Cardiac septum (tissue), 1 donor: ENCODE measurements at regions not wholly inside any gene's neighbourhood (a gene's known extent, or its start where the extent isn't known, plus 50 kb on each side); places are given as distances from the start of the nearest gene placed in this dataset.
"Not testable (repeated sequence)": the region's sequence is repeated elsewhere in the genome, so short reads cannot be mapped to it uniquely, and the experiment has no call there.

Source experiments
- DNase-seq: peaks from one replicate; pipeline ENCODE4 v3.0.0-alpha.2; 2020; ENCODE audit warnings: low spot score
- intact Hi-C: fragments of 100-400 bp; cut with DNase I; formaldehyde crosslinking; loops from one replicate; pipeline ENCODE4 v1.14.0; 2022
- donor health status: DM: no; HTN: no; CAD: no.

DNA sequence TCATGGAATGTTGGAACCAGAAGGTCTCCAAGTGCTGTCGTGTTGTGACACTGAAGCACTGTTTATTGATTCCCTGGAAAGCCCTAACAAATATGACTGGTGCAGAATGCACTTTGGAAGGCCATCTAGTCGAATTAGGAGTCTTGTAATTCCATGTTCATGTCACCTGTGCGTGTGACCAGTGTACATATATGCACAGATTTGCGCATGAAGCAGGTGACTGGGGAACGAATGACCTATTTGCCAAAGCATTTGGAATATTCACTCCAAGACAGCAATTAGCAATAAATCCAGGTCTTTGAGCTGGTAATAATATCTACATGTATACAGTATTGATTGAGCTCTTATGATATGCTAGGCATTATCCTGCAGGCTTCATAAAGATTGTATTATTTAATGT is 177.5 kb upstream of the PFN2 start:
- intact Hi-C loops, result no loop called here
- no peak for DNase-seq

DNA sequence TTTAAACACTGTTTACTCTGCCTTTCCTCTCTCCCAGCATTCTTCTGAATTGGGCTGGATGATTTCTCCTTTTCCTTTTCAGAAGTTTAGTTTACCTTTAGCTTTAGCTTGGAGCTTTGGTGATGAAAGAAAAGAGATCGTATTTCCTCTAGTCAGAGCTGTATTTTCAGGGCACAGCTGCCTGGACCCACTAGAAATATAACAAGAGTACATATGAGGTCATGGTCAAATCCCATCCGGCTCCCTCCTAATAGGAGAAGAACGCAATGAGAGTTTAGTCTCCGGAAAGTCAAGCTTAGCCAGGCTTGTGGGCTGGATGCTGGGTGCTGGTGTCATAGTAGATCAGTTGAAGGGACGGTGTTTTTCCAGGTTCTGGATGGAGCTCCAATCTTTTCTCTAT is 177.1 kb upstream of the PFN2 start:
- DNase-seq, result no peak
- intact Hi-C loops, result no loop called here

DNA sequence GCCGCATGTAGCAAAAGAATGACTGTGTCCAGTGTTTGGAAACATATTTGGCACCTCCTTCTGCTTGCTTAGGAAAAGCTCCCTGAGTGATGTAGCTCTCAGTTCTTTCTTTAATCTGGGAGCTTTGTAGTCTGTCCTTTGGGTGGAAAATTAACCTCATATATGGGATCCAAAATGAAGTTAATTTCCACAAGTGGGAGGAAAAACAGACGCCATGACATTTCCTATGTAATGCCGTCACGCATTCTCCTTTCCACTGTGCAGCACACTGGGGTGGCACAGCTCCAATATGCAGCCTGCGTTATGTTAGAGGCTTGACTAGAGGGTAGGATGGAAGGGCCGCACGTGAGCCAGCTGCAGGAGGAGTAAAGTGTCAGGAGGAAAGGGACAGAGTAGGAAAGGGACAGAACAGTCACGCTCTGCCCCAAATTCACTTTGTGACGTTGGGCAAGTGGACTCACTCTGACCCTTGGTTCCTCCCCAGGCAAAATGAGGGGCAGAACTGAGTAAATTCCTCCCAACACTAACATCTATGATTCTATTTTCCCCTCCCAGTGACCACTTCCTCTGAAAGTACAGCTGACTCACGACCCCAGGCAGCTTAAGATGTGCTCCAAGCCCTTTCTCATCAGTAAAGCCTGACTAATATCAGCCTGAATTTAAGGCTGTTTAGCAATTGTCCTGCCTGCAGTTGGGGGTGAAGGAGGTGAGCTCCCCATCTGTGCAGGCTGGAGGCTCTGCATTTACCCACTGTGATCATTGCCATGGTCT is 176.5 kb upstream of the PFN2 start:
- DNase-seq, result no peak
- intact Hi-C loops, result no loop called here

DNA sequence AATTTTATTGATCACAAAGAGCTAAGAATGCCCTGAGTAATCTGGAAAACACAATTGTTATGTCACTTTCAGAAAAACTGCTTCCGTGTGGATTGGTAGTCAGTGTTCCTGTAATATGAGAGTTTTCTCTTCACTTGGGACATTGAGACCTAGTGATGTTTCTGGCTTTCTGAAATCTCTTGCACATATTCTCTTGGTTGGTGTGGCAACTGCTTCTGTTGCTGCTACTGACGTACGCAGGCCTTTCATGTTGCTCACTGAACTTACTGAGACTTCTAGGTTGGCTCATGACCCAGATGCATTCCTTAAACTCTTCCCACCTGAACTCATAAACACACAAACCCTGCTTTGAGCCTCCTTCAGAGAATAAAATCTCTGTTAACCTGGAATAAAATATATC is 175.0 kb upstream of the PFN2 start:
- DNase-seq, result no peak
- intact Hi-C loops, result no loop called here

DNA sequence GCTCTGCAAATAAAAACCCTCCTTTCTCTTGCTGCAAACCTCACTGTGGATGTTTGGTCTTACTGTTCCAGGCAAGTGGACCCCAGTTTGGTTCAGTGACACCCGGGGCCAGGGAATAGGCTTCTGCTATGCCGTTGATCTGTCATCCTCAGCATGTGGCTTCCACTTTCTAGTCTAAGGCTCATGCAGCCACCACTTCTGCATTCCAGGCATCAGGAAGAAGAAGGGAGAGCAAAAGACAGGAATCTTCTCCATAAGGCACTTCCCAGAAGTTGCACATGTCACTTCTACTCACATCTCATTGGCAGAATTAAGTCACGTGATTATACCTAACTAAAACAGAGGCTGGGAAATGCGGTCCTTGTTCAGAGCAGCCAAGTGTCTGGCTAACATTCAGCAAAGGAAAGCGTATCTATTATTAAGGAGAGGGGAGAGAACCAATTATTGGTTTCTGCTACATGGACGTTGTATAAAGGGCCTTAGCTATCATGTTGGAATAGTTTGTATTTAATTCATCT is 173.6 kb upstream of the PFN2 start:
- no peak for DNase-seq
- intact Hi-C loops, result no loop called here

DNA sequence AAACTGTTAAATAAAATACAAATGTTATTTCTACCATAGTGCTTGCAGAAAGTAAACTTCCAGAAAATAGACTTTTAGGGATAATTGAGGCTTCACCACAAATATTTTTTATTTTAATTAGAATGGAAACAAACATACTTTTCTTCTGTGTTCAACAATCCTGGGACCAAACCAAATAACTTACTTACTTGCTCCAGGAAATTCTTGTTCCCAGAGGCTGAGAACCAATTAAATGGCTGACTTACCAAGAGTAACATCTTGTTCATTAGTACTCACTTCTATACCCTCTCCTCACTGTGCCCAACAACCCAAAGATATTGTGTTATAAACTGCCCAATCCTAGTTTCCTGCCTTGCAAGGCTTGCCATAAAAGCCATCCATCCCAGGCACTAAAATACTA is 172.2 kb upstream of the PFN2 start:
- DNase-seq, result no peak
- intact Hi-C loops, result no loop called here

DNA sequence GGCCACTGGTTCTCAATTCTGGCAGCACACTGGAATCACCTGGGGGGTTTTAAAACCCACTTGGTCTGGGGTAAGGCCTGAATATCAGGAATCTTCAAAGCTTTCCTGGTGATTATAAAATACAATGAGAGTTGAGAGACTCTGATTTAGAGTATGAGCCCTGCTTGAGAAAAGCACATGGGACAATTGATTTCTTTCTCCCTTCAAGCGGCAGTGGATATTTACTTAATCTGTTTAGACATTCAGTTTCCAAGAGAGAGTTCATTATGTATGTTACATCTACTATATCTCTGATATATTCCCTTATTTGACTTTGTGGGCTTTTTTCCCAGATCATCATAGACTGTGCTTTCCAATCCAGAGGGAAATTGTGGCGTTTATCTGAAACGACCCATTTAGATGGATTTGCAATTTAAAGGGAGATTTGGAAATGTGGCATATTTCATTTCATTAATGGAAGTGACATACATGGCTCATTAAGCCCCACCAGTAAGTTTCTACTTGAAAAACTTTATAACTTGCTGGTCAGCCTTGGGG is 171.2 kb upstream of the PFN2 start:
- intact Hi-C loops, result no loop called here
- DNase-seq, result no peak

DNA sequence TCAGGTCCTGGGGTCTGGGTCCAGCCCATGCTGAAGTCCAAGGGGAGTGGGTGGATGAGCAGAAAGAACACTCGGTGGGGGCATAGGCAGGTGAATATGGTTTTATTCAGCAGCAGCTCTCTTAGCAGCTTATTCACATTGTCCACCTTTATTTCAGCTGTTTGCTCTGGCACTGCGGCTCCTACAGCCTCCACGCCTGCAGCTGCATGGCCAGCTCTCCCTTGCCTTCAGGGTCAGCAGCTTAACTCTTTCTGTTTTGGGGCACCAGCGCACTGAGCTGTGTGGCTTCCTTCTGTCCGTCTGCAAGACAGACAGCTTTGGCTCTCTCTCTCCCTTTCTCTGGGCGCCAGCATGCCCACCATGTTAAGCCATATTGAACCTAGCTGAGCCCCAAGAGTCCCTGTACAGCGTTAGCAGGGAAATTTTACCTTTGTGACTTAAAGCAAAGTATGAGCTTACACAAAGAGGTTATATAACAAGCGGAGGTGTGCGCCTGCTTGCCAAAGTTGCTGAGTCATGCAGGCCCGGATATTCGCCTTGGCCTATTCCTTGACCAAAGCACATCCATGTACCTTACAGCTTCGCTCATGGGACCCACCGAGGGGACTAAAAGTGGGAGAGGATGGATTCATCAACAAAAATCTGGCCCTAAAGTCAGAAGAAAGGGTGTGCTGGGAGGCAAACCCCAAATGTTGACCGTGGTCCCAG is 170.1 kb upstream of the PFN2 start:
- DNase-seq, result no peak
- intact Hi-C loops, result no loop called here

DNA sequence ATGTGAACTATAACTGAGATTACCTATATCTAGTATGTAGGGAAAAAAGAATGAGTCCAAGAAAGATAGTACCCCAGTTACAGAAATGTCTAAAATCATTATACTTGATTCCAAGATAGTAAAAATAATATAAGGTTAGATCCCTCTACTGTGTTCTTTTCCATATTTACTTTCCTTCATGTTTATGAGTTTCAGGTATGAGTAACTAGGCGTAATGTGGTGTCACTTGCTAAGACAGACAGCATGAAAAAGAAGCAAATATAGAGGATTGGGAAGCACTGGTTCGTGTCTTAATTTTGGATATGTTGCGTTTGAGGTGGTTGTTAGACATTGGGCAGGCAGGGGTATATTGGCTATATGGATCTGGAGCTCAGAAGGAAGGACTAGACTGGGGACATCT is 168.1 kb upstream of the PFN2 start:
- no peak for DNase-seq
- intact Hi-C loops, result no loop called here

DNA sequence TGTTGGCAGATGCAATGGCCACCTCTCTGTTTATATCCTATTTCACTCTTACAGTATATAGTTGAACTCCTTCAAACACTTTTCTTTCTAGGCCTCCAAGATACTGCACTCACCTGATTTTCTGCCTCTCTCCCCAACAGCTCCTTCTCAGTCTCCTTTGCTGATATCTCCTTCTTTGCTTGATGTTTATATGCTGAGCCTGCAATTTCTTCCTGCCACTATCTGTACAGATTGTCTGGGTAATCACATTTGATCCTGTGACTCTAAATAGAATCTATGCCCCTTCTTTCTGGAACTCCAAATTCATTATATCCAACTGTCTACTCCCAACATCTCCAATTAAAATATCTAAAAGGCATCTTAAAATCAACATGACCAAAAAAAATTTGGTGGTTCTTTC is 165.5 kb upstream of the PFN2 start:
- DNase-seq, result no peak
- intact Hi-C loops, result no loop called here

DNA sequence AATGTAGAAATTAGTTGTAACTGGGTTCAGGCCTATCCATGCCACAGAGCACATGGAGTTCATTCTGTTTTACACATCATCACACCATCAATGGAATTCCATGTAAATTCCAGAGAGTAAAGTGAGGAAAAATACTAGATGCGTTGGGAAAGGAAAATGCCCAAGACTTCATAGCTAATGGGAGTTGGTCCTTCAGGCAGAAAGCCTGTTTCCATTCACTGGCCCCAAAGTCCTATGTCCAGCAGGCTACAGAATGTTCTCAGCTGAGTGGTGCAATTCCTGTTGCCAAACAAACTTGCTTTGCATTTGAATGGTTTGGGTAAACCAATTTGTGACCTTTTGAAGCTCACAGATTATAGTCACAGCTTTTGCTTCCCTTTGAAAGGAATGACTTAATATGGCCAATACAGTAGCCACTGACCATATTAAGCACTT is 164.6 kb upstream of the PFN2 start:
- no peak for DNase-seq

DNA sequence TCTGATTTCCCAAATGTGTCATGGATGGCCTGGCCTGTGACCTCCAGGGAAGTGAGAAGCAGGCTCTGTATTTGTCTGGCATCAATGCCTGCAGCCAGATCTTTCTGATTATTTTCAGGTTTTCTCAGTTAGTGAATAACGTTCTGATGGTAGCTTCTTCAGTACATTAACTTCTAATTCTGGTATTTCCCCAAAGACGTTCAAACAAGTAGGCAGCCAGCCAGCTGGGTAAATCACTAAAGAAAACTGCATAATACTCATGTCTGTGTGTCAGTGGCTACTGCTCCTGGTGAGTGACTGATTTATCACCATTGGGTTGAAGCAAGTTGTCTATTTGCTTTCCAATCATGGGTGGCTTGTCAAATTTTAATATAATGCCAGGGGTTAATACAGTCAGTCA is 162.6 kb upstream of the PFN2 start:
- intact Hi-C loops, result no loop called here

More for the DNA sequence above, 164.6 kb upstream of the PFN2 start:
- intact Hi-C loops, result no loop called here

DNA sequence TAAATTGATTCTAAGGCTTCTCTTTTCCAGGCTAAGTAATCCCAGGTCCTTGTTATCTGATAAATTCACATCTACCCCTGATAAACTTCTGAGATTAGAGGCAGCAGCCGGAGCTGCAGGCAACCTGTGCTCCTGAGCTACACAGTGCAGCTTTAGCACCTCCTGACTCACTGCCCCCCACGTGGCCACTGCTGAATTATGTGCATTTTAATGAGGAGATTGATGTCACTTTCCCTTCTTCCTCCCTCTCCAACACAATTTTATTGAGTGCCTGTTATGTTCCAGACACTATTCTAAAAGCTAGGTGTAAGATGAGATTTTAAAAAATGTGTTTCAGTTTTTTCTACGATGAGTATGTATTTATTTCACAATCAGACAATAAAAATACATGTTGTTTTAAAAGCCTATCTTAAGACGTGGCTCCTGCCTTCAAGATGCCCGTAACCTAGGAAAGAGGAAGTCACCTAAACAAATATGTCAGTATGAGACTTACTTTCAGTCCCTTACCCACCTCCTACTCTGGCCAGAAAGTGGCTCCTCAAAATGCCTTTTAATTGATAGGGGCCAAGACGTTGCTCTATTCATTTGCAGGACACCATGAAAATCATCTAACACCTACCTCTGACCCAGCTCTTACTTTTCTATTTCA is 161.5 kb upstream of the PFN2 start:
- DNase-seq, result no peak
- intact Hi-C loops, result no loop called here

More for the DNA sequence above, 162.6 kb upstream of the PFN2 start:
- no peak for DNase-seq

DNA sequence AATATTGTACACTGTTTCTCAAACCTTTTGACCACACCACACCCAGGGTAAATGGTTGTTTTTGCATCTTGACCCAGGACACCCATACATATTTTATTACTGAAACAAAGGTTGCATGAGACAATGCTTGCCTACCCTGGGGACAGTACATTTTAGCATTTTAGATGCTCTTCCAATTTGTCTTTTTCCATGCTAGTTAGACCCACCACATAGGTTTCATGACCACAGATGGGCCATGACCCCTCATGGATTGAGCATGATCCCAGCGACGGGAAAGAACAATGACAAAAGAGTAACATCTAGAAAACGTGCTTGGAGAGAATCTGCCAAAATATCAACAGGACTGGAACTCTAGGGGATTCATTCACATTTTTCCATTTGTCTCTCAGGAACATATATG is 161.0 kb upstream of the PFN2 start:
- no peak for DNase-seq
- intact Hi-C loops, result no loop called here

DNA sequence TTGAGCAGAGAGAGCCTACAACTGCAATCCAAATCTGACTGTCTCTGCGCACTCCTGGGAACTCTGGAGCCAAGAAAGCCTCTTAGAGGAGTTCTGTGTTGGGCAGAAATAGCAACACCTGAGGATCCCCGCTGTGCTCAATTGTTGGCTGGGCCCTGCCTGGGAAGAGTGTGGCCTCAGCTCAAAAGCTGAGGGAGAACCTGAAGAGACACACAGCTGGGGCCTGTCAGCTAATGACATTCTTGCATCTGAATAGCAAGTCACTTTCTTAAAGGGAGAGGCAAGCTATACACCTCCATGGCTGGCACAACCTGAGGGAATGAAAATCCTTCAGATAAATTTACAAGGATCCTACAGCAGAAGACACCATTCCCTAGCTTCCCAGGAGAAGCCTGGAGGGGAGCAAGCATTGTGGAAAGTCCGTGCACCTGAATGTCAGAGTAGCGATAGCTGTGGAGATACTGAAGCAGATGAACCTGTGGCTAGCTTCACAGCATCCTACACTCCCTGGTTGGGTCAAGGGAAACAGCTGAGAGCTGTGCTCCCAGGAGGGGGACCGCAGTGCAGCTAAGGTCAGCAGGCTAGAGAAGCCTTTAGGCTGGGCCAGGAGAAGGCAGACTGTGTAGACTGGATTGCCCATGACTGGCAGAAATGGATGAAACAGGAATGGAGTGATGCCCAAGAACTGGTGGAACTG is 159.9 kb upstream of the PFN2 start:
- DNase-seq, result no peak
- intact Hi-C loops, result no loop called here

DNA sequence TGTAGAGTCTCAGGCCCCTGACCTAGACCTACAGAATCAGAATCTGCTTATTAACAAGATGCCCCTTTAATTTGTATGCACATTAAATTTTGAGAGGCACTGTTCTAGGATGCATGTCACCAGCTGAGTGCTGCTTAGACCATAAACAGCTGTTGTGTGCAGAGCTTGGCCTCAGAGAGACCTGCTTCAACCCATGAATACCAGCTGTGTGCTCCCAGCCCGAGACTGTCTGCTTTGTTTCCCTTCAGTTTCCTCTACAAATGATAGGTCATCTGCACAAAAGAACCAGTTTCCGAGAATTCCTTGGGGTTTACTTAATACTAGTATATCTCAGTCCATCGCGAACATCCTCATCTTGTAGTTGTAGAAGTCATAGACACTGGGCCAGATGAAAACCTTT is 158.5 kb upstream of the PFN2 start:
- no peak for DNase-seq
- intact Hi-C loops, result no loop called here

DNA sequence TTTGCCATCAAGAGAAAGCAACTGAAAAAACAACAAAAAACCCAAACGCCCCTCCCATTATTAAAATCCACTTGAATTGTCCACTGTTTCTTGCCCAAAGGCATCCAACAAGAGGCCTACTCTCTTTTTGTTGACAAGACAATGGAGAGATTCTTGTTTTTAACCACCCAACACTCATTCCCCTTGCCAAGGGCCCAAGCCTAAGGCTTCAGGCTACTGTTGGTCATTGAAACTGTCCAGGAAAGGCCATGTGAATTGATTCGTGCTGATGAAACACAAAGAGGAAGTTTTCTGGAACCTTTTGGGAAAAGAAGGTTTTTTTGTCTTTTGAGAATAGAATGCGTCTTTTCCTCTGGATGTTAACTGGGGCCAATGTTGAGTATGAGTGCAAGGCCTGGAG is 157.4 kb upstream of the PFN2 start:
- intact Hi-C loops, result no loop called here
- DNase-seq, result no peak

DNA sequence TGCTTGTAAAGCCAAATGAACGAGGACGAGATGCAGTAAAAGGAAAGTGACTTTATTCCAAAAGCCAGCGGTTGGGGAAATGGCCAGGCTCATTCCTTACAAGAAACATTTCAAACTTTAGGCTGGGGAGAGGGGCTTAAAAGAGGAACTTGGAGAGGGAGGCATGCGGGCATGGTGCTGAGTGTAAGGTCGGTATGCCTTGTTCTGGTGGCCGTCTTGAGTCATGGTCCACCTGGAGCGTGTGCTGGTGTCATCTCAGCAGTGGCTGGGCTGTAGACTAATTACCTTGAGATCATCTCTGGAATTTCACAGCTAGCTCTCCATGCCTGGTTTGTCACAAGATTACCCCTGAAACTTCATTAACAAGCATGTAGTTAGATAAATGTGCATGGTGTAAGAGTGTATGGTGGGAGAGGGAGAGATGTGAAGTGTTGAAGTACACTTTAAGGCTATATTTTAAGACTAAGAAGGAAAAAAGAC is 156.4 kb upstream of the PFN2 start:
- DNase-seq, result no peak
- intact Hi-C loops, result no loop called here

DNA sequence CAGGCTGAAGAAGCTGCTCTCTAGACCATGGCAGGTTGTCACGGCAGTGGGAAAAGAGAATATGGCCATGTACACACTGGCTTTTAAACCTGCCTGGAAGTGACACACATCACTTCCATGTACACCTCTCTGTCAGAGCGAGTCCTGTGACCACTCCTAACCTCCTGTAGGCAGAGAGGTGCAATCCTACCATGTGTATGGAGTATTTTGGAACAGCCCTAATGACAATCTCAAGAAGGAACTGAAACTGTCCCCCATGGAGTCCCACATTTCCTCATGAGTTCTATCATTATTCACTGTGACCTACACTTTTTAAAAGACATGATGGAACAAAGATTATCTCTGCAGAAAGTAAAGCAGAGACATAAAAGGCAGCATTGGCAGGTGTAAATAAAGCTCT is 153.4 kb upstream of the PFN2 start:
- no peak for DNase-seq
- intact Hi-C loops, result no loop called here

DNA sequence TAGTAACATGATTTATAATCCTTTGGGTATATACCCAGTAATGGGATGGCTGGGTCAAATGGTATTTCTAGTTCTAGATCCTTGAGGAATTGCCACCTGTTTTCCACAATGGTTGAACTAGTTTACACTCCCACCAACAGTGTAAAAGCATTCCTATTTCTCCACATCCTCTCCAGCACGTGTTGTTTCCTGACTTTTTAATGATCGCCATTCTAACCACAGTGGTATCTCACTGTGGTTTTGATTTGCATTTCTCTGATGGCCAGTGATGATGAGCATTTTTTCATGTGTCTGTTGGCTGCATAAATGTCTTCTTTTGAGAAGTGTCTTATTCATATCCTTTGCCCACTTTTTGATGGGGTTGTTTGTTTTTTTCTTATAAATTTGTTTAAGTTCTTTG is 152.6 kb upstream of the PFN2 start:
- intact Hi-C loops, DNase-seq: not testable (repeated sequence)
